Stimulated activated naive CD8-positive, alpha-beta T cell treated with anti-CD3 and anti-CD28 coated beads, Interleukin-15, Interleukin-2, amounts not matched to agents 100 U/mL and 50 U/mL, for 24 hours (primary cell): ENCODE measurements at regions not wholly inside any gene's neighbourhood (a gene's known extent, or its start where the extent isn't known, plus 50 kb on each side); places are given as distances from the start of the nearest gene placed in this dataset.
"Not testable (repeated sequence)": the region's sequence is repeated elsewhere in the genome, so short reads cannot be mapped to it uniquely, and the experiment has no call there.

ENCODE experiments used
- ATAC-seq: fragments of 150-1000 bp; cut with Tn5 transposase; one replicate; pipeline ENCODE4 v1.10.0; 2021
- DNase-seq: peaks from one replicate; pipeline ENCODE4 v3.0.0; 2021

DNA sequence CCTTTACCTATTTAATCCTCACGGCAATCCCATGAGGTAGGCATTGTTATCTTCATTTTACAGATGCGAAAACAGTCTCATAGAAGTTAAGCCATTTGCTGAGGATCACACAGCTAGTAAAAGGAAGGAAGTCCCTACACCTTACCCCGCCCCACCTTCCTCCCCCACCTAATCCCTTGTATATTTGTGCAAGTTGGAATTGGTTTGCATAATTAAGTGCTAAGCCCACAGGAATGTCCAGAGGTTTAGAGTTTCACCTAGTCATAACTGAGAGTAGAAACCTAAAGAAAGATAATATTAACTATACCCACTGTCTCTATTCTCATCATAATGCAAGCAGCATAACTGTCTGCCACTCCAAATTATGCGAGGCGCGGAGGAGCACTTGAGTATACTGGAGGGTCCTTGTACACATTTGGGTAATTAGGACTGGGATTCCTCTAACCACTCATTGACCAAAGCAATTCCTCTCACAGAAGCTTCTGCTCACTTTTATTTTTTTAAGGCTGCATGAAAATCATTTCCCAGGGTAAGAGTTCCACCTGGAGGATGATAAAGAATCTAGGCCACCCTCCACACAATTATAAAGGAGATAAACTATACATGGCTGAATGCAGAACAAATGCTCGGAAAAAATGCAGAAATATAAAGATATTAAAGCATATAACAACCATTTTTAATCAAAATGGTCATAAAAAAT, 199.9 kb downstream of the FAM181B start:
- ATAC-seq (no peak), DNase-seq (no peak)

DNA sequence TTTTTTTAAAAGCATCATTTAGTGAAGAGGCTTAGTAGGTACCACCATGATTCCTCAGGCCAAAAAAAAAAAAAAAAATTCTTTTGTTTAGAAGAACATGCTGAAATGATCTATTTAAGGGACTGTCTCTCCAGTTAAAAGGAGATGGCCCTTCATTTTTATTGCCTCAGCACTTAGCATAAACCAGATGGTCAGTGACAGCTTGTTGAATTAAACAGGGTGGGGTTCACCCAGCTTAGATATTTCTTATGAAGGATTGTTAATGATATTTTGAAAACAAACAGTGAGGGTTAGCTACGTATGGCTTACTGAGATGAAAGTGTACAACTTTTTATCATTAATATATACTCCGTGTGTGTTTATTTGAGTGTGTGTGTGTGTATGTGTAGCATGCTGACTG, 203.7 kb downstream of the FAM181B start:
- DNase-seq: no peak
- ATAC-seq: no peak

DNA sequence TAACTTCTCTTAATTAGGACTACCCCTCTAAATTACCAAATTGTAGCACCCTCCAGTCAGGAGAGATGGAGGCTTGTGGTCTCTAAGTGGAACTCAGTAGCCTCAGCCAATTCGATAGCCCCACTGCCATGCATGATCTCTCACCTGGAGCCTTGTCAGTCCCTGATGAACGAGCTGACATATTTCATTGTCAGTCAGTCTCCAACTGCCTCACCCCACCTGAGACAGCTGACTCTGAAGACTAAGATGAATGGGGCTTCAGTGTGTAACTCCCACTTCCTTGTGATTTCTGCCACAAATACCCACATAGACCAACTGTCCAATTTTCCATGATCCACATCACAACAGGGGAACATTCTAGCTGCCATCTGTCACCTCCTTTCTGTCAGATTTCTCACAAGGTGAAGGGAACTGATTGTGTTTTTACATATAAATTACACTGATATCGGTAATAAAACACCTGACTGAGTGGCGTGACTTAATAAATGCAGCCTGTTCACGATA, 206.5 kb downstream of the FAM181B start:
- DNase-seq: no peak
- no peak for ATAC-seq

DNA sequence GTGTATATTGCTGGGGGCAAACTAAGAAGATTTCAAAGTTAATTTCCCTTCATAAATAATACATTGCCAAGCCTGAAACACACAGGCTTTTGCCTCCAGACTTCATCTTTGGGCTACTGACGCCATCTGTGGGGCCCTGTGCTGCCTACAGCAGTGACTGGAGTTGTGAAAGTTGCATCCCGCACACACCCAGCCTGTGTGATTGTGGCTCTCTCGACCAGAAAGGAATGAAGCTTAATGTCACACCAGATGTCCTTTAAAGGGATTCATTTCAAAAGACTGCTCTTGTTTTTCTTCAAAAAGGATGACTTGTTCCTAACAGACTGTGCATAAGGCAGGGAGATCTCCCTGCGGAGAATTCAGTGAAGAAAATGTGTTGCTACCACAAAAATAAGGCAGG, 210.5 kb downstream of the FAM181B start:
- no peak for DNase-seq
- no peak for ATAC-seq

DNA sequence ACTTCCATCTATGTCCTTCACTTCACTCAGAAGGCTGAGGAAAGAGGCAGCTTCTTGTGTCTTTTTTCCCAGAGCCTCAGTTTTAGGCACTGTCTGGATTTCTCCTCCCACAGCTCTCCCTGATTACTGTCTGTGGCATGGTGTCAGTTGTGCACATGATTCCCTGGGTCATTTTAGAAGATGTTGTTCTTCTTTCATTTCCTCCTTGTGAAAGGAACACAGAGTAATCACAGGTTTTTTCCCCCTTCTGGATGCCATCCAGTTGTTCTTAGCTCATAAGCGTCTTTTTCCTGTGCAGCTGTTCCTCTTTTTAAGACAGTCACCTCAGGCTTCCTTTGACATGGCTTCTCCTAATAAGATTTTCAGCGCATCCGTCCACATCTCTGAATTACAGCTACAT, 212.2 kb downstream of the FAM181B start:
- ATAC-seq (no peak), DNase-seq (no peak)

DNA sequence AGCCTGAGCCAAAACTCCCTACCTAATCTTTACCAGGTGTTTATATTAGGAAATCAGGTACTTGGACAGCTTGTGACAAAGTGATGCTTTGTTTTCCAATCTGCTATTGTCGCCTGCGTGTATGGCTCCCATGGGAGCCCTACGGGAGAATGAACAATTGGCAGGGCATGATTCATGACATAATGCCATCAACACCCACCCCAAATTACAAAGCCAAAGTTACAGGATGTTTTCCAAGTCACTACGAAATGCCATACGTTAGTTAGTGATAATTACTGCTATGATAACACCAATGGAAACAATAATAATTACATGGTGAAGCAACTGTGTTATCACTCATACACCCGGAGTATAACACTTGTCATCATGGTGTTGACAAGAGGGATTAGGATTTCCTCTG, 226.4 kb downstream of the FAM181B start:
- ATAC-seq: no peak
- DNase-seq: no peak

DNA sequence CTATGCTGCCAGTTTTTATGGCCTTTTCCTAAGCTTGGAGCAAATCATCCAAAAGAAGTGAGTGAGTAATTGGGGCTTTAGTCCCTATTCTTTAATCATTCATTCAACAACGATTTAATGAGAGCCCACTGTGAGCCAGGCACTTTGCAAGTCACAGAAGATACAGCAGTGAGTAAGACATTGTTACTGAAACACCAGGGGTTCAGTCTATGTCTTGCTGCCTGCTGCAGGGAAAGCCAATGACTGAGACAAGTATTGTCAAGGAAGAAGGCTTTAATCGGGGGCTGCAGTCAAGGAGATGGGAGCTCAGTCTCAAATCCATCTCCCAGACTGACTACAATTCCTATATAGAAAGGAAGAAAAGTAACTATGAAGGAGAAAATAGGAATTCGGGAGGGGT, 228.3 kb downstream of the FAM181B start:
- ATAC-seq (no peak), DNase-seq (no peak)

DNA sequence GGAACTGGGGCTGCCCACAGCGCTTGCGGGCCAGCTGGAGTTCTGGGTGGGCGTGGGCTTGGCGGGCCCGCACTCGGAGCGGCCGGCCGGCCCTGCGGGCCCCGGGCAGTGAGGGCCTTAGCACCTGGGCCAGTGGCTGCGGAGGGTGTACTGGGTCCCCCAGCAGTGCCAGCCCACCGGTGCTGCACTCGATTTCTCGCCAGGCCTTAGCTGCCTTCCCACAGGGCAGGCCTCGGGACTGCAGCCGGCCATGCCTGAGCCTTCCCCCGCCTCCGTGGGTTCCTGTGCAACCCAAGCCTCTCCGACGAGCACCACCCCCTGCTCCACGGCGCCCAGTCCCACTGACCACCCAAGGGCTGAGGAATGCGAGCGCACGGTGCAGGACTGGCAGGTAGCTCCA, 232.5 kb downstream of the FAM181B start:
- not testable (repeated sequence) for ATAC-seq, DNase-seq

DNA sequence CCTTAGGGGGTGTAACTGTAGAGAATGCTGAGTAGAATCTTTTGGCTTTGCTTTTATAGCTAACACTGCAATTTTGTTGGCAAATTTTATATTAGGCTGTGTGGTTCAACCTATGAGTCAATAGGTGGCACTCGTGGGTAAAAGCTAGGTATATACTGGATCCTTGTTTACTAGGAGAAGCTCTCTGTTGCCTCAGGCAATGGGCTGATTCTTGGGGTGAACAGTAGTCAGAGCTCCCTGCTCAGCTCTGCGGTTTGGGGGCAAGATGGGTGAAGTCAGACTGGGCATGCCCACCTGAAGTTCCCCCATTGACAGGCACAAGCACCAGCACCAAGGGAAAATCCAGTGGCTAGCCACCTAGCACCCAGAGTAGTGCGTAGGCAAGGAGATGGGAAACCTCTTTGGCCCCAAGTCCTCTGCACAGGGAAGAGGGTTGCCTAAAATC, 238.7 kb downstream of the FAM181B start:
- ATAC-seq: no peak
- no peak for DNase-seq

DNA sequence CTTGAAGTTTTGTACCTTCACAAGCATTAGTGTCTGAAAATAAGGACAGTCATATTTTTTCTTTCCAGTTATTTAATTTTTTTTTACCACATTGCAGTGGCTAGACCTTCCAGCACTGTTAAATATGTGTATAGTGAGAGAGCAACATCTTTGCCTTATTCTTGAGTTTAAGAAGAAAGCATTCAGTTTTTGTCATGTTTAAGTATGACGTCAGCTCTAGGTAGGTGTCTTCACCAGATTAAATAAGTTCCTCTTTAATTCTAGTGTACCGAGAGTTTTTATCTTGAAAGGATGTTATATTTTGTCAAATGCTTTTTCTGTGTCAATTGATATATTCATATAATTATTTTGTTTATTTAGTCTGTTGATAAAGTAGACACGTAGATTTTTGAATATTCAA, 258.8 kb downstream of the FAM181B start:
- DNase-seq: no peak
- ATAC-seq: no peak

DNA sequence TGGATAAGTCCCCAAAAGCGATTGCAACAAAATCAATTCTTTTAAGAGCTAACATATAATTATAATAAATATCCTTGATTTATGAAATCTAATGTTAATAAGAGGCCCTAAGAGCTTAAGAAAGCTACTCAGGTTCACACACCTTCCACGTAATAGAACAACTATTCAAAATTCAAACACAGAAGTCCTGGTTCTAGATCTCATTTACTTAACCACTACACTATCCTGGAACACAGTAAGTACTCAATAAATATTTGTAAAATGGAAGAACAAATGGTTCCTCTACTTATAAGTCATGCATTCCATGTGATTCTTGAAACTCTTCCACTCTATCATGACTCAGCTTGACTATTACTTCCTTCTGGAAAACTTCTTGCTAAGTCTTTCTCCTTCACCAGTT, 268.2 kb downstream of the FAM181B start:
- no peak for ATAC-seq
- no peak for DNase-seq

DNA sequence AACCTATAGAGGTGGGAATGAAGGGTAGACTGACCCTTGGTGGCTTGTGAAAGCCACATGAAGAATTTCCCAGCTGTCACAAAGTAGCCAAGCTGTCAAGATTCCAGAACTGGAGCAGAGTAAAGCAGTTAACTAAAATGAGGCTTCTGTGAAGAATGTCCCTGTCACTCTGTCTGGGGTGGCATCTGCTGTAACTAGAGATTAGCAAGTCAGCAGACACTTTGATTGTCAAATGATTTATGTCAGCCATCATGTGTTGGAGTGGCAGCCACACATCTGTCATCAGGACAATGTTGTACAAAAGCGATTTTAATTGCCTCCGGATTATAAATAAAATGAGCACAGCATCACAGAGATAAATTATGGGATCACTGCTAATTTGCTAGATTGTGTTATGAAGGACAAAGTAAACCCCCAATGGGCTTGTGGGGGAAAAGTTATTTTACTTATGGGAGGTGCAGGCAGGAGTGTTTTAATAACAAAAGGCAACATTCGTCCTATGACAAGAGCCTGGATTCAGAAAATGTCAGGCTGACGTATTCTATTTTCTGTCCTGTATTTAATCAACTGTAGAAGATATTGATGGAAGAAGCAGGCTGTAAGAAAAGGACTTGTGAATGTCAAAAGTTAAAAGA, 270.9 kb downstream of the FAM181B start:
- ATAC-seq (no peak), DNase-seq (no peak)

DNA sequence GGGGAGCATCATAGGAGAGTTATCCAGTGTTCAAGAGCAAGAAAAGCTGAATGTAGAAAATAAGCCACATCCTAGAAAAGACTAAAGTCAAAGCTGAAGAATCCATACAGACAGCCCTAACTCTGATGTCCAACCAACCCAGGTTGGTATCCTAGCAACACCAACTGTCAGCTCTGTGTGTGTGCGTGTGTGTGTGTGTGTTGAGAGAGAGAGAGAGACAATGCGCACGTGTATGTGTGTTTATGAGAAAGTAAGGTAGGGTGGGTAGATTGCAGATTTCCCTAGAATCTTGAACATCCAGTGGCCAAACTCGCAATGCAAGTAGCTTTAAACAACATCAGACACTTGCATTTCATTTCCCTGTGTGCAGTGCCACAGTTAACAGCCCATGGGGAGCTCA, 274.9 kb downstream of the FAM181B start:
- ATAC-seq (no peak), DNase-seq (no peak)

DNA sequence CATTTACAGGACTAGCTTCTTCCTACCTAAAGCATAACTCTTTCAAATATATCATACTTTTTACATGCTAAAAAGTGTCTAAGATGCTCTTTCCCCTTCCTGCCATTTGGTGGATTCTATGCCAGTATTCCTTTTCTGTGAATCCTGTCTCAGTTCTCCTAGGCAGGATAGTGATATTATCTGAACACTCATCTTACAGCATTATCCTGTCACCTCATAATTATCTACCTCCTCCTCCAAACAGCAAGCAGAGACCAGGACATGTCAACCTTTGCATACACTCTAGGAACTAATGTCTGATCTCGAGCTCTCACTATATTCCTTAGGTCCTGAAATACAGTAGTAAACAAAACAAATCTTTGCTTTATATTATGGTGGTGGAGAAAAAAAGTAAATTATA, 275.5 kb downstream of the FAM181B start:
- DNase-seq (no peak), ATAC-seq (no peak)

DNA sequence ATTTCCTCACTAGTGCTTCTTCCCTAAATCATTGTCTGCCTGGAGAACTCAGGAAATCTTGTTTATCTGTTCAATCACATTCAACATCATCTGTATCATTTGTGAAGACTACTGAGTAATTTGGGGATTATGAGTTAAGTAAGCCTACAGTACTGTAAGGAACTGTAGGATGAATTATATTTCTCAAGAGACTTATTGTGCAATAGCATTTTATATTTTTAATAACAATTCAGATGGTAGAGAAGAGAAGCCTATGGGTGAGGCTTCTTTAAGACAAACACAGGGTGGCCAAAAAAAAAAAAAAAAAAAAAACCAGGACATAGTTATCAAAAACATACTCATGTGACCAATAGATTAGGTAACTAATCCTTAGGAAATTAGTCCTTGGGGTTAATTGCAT, 282.7 kb downstream of the FAM181B start:
- ATAC-seq (no peak), DNase-seq (no peak)

DNA sequence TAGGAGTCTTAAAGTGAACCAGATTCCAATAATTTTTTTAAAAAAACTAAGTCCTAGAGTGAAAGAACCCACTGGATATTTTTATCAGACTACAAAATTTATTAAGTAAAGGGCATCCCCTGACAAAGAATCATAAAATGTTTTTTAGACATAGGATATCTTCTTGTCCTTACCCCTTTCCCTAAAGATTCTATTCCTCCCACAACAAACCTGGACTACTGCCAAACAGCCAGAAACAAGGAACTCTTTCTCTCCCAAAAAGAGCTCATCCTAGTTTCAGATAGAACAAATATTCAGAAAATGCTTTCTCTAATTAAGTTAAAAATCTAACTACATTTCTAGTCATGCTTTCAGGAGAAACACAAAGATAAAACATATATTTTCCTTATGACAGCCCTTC, 327.1 kb downstream of the FAM181B start:
- DNase-seq: no peak
- ATAC-seq: no peak

DNA sequence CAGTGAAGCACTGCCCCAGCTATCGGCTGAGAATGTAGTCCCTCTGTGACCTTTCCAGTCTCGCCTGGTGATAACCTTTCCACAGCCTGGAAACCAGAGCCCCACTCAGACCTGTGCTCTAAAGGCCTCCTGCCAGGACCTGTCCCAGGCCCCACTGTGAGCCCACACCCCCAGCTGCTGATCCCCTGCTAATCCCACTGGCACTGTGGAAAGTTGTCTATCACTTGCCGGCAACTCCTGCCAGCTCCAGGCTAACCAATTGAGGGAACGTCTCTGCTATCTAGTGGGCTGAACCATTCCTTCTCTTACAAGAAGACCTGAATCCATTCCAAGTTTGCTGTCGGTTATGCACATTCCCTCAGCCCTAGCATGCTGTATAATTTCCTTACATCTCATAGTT, 328.2 kb downstream of the FAM181B start:
- ATAC-seq (no peak), DNase-seq (no peak)

DNA sequence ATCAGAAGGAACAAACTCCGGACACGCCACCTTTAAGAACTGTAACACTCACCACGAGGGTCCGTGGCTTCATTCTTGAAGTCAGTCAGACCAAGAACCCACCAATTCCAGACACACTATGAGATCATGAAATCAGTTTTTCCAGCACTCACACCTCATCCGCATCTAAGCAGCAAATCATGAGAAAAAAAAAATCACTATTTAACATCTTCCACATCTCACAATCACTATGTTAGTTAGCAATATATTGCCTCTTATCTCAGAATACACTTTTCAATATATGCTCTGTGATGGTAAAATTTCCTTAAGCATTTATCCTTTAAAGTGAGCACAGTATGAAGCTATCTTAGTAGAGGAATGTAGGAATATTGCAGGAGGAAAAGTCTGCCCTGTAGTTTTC, 328.7 kb downstream of the FAM181B start:
- no peak for DNase-seq
- ATAC-seq: no peak

DNA sequence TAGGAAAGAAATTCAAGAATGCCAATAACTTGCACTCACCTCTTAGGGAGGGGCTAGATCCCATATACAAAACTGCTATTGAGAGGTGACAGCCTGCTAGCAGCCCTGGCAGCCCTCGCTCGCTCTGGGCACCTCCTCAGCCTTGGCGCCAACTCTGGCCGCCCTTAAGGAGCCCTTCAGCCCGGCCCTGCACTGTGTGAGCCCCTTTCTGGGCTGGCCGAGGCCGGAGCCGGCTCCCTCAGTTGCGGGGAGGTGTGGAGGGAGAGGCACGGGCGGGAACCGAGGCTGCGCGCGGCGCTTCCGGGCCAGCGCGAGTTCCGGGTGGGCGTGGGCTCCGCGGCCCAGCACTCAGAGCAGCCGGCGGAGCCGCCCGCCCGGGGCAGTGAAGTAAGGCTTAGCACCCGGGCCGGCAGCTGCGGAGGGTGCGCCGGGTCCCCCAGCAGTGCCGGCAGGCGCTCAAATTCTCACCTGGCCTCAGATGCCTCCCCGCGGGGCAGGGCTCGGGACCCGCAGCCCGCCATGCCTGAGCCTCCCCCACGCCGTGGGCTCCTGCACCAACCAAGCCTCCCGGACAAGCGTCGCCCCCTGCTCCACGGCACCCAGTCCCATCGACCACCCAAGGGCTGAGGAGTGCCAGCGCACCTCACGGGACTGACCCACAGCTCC, 329.9 kb downstream of the FAM181B start:
- DNase-seq: no peak
- no peak for ATAC-seq

DNA sequence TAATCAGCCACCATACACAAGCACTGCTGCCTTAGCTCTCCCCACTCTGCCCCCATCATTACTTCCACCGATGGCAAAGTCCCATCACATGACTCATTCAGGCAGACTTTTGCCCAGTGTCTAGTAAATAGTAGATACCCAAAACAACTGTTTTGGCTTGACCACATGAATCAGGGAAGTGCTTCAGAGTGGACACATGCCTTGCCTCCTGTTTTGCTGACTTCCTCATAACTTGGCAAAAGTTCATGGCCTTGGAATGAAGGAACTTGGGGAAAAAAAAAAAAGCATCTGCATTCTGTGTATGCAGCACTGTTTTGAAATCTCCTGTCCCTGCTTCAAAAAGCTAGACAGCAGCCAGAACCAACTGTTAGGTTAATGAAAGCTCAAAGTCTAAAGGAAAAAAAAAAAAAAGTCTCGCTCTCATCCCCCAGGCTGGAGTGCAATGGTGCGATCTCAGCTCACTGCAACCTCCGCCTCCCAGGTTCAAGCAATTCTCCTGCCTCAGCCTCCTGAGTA, 335.3 kb downstream of the FAM181B start:
- DNase-seq (no peak), ATAC-seq (no peak)

DNA sequence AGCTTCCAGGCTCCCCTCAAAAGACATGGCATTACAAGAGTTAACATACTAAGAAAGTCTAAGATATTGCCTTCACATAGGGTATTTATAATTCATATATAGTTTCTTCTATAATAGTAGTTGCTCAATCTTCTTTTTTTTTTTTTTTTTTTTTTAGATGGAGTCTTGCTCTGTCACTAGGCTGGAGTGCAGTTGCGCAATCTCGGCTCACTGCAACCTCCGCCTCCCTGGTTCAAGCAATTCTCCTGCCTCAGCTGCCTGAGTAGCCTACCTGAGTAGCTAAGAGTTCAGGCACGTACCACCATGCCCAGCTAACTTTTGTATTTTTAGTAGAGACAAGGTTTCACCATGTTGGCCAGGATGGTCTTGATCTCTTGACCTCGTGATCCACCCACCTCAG, 337.0 kb downstream of the FAM181B start:
- ATAC-seq: not testable (repeated sequence)

DNA sequence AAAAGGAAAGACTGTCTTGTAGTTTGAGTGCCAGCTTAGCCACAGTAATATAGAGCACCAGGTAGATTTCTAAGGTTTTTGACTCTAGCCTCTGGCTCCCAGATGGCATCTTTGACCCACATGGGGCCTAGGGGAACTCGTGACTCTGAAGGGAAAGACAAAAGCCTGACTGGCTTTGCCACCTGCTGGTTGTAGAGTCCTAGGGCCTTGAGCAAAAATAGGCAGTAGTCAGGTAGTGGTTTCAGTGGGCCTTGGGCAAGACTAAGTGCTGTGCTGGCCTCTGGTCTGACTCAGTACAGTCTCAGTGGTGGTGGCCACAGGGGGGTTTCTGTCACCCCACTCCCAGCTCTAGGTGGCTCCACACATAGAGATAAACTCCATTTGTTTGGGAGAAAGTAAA, 349.4 kb downstream of the FAM181B start:
- ATAC-seq: no peak
- no peak for DNase-seq

More for the DNA sequence above, 337.0 kb downstream of the FAM181B start:
- not testable (repeated sequence) for DNase-seq
